ENCODE measurements at regions not wholly inside any gene's neighbourhood (a gene's known extent, or its start where the extent isn't known, plus 50 kb on each side); places are given as distances from the start of the nearest gene placed in this dataset.

DNA sequence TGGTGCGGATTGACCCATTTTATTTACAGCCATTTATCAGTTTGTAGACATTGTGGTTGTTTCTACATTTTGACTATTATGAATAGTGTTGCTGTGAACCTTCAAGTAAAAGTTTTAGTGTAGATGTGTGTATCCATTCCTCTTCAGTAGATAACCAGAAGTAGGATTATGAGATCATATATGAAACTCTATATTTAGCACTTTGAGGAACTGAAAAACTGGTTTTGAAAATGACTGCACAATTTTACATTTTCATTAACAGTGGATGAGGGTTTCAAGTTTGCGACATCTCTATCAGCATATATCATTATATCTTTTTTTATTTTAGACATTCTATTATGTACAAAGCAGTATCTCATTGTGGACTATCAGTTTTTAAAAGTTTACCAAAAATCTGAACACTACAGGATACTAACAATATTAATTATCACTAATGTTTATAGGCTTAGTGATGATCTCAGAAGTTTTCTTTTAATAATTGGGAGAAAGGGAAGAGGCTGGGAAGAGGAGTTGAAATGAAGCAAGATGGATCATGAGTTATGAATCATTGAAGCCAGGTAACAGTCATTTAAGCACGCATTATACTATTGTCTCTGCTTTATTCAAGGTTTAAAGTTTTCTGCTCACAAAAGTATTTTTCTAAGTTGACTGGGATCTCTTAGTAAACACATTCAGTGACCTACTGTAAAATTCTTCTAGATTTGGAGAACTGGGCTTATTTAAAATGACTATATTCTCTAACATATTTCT lies 329.0 kb upstream of the LRATD1 start:
- H3K4me3 ChIP-seq: no peak overlapping the region
- 89 to 91% methylated on average over 3 of the region's 3 CpGs for WGBS, 2 donors (ENCODE audit: low coverage in 1 of 2)
- TF ChIP-seq, protein P1, sequence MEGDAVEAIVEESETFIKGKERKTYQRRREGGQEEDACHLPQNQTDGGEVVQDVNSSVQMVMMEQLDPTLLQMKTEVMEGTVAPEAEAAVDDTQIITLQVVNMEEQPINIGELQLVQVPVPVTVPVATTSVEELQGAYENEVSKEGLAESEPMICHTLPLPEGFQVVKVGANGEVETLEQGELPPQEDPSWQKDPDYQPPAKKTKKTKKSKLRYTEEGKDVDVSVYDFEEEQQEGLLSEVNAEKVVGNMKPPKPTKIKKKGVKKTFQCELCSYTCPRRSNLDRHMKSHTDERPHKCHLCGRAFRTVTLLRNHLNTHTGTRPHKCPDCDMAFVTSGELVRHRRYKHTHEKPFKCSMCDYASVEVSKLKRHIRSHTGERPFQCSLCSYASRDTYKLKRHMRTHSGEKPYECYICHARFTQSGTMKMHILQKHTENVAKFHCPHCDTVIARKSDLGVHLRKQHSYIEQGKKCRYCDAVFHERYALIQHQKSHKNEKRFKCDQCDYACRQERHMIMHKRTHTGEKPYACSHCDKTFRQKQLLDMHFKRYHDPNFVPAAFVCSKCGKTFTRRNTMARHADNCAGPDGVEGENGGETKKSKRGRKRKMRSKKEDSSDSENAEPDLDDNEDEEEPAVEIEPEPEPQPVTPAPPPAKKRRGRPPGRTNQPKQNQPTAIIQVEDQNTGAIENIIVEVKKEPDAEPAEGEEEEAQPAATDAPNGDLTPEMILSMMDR (IDR thresholded peaks at IDR 0.05): no peak
- TF ChIP-seq EP300 (IDR thresholded peaks at IDR 0.05; ENCODE audit: low read depth): no peak
- TF ChIP-seq POLR2AphosphoS5 (IDR thresholded peaks at IDR 0.05): no peak
- TF ChIP-seq POLR2A (IDR thresholded peaks at IDR 0.05): no peak
- H3K27ac ChIP-seq: no peak overlapping the region
- no peaks in the 10 kb centered on the region for H3K9me3 ChIP-seq
- intact Hi-C loops (cut with DNase I; ENCODE audit: low total_unique reads): loop anchor here (10.0 kb wide), 1 partner anchor 671 kb away; no protein-coding TSS in a partner anchor
- in situ Hi-C loops (cut with MboI; ENCODE audit: low pct_ligation_motif_present in 1 of 4, low pct_unique_long_range_greater_than_20kb in 1 of 4, low sequenced_read_pairs in 3 of 4): no loop called here
- no peak for DNase-seq
- H3K4me1 ChIP-seq: no peaks in the 10 kb centered on the region
- H3K27me3 ChIP-seq: no peaks in the 10 kb centered on the region
- H3K36me3 ChIP-seq: no peaks in the 10 kb centered on the region

GRCh38 chr2:14304326-14304725 lies 328.2 kb upstream of the LRATD1 start:
- DNase-seq: no peak
- intact Hi-C loops (cut with DNase I; ENCODE audit: low total_unique reads): loop anchor here (10.0 kb wide), 1 partner anchor 670 kb away; no protein-coding TSS in a partner anchor
- in situ Hi-C loops (cut with MboI; ENCODE audit: low pct_ligation_motif_present in 1 of 4, low pct_unique_long_range_greater_than_20kb in 1 of 4, low sequenced_read_pairs in 3 of 4): no loop called here
- Histone ChIP-seq H3K9me3 (no peaks in the 10 kb centered on the region), H3K4me1 (no peaks in the 10 kb centered on the region), H3K4me3 (no peak overlapping the region), H3K27me3 (no peaks in the 10 kb centered on the region), H3K36me3 (no peaks in the 10 kb centered on the region), H3K27ac (no peak overlapping the region)
- TF ChIP-seq POLR2AphosphoS5 (IDR thresholded peaks at IDR 0.05) (no peak), EP300 (IDR thresholded peaks at IDR 0.05; ENCODE audit: low read depth) (no peak), POLR2A (IDR thresholded peaks at IDR 0.05) (no peak)
- TF ChIP-seq, protein P1 (IDR thresholded peaks at IDR 0.05): no peak

GRCh38 chr2:14306268-14306861 lies 326.2 kb upstream of the LRATD1 start:
- H3K4me1 ChIP-seq: no peaks in the 10 kb centered on the region
- H3K4me3 ChIP-seq: no peak overlapping the region
- in situ Hi-C loops (cut with MboI; ENCODE audit: low pct_ligation_motif_present in 1 of 4, low pct_unique_long_range_greater_than_20kb in 1 of 4, low sequenced_read_pairs in 3 of 4) (no loop called here), intact Hi-C loops (cut with DNase I; ENCODE audit: low total_unique reads) (loop anchor here (10.0 kb wide), 1 partner anchor 668 kb away; no protein-coding TSS in a partner anchor)
- H3K27ac ChIP-seq: no peak overlapping the region
- TF ChIP-seq, protein P1 (IDR thresholded peaks at IDR 0.05): no peak
- TF ChIP-seq EP300 (IDR thresholded peaks at IDR 0.05; ENCODE audit: low read depth) (no peak), POLR2AphosphoS5 (IDR thresholded peaks at IDR 0.05) (no peak), POLR2A (IDR thresholded peaks at IDR 0.05) (no peak)
- no peaks in the 10 kb centered on the region for H3K9me3 ChIP-seq
- no peak for DNase-seq
- no peaks in the 10 kb centered on the region for H3K27me3 ChIP-seq
- 65 to 70% methylated on average over 2 to 3 of the region's 3 CpGs for WGBS, 2 donors (ENCODE audit: low coverage in 1 of 2)
- no peaks in the 10 kb centered on the region for H3K36me3 ChIP-seq

- WGBS, 2 donors (ENCODE audit: low coverage in 1 of 2): 68 to 76% methylated on average over 3 of the region's 3 CpGs
- Histone ChIP-seq H3K27me3 (no peaks in the 10 kb centered on the region), H3K9me3 (no peaks in the 10 kb centered on the region), H3K27ac (no peak overlapping the region), H3K4me1 (no peaks in the 10 kb centered on the region), H3K4me3 (no peak overlapping the region), H3K36me3 (no peaks in the 10 kb centered on the region)
- in situ Hi-C loops (cut with MboI; ENCODE audit: low pct_ligation_motif_present in 1 of 4, low pct_unique_long_range_greater_than_20kb in 1 of 4, low sequenced_read_pairs in 3 of 4) (no loop called here), intact Hi-C loops (cut with DNase I; ENCODE audit: low total_unique reads) (no loop called here)
- TF ChIP-seq POLR2A (IDR thresholded peaks at IDR 0.05): no peak
- TF ChIP-seq, protein P1 (IDR thresholded peaks at IDR 0.05): no peak
- TF ChIP-seq EP300 (IDR thresholded peaks at IDR 0.05; ENCODE audit: low read depth): no peak
- no peak for DNase-seq
Observed at GRCh38 chr2:14313341-14313740, 319.2 kb upstream of the LRATD1 start.
